Endothelial cell of umbilical vein (primary cell): ENCODE measurements at regions not wholly inside any gene's neighbourhood (a gene's known extent, or its start where the extent isn't known, plus 50 kb on each side); places are given as distances from the start of the nearest gene placed in this dataset.

Source experiments
- CTCF ChIP-seq, 2 donors: IDR thresholded peaks; 1 replicate in 1 of 2; 2 replicates in 1 of 2; pipeline ENCODE4 v1.5.1; 2011; ENCODE audit warnings: low read length in 2 of 2, mild to moderate bottlenecking in 2 of 2, moderate library complexity in 2 of 2, control low read depth in 1 of 2, inconsistent platforms in 1 of 2, low read depth in 1 of 2; ENCODE audit not compliant: insufficient read depth in 1 of 2; ENCODE audit errors: extremely low read depth in 1 of 2
- POLR2A ChIP-seq: IDR thresholded peaks from 2 replicates; pipeline ENCODE4 v1.6.1; 2012; ENCODE audit warnings: low read depth, mild to moderate bottlenecking, control low read depth, low read length

DNA sequence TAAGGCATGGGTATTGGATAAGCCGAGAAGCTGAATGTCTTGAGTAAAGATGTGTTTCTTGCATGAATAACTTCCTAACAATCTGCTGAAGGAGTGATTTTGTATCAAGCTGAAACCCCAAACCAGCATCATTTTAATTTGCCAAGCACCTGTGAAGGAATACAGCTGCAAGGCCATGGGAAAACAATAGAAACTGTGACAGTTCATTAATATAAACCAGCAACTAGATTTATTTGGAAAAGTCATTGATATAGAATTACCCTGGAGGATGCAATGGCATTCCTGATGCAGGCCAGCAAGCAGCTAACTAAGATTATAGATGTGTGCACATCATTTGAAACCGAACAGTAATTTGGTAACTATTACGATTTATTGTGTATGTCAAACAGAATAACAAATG lies 155.7 kb upstream of the TCF4 start:
- TF ChIP-seq CTCF (IDR thresholded peaks at IDR 0.05; ENCODE audit: extremely low read depth in 1 of 2, insufficient read depth in 1 of 2, low read depth in 1 of 2, low read length in 2 of 2) = no peak
- TF ChIP-seq POLR2A = no peak
